ENCODE measurements at regions not wholly inside any gene's neighbourhood (a gene's known extent, or its start where the extent isn't known, plus 50 kb on each side); places are given as distances from the start of the nearest gene placed in this dataset.
"Not testable (repeated sequence)": the region's sequence is repeated elsewhere in the genome, so short reads cannot be mapped to it uniquely, and the experiment has no call there.

GRCh38 chr15:53013329-53013728, 223.2 kb upstream of the ONECUT1 start:
- Histone ChIP-seq H3K27me3 (ENCODE audit: control insufficient read depth in 2 of 2, insufficient read depth in 2 of 2, low read length in 2 of 2) (no peaks in the 10 kb centered on the region), H3K9me3 (replicated peaks; ENCODE audit: control insufficient read depth, insufficient read depth, low read depth, low read length) (no peaks in the 10 kb centered on the region), H2AFZ (ENCODE audit: low read depth, low read length) (no peak overlapping the region), H3K9me1 (ENCODE audit: control insufficient read depth, insufficient read depth, low read length) (no peaks in the 10 kb centered on the region), H3K4me1 (replicated peaks in 1 of 2; ENCODE audit: control insufficient read depth in 2 of 2, insufficient read depth in 2 of 2, low read length in 2 of 2) (no peaks in the 10 kb centered on the region), H3K27ac (ENCODE audit: extremely low read depth, low read depth, low read length) (no peak overlapping the region), H3K79me2 (ENCODE audit: control insufficient read depth, insufficient read depth, low read length) (no peaks in the 10 kb centered on the region), H3K9ac (ENCODE audit: insufficient read depth in 1 of 2, low read depth in 2 of 2, low read length in 2 of 2) (no peak overlapping the region), H4K20me1 (replicated peaks; ENCODE audit: control insufficient read depth, insufficient read depth, low read length) (no peaks in the 10 kb centered on the region), H3K36me3 (ENCODE audit: control insufficient read depth, insufficient read depth, low read length) (no peaks in the 10 kb centered on the region), H3K4me3 (no peak overlapping the region), H3K4me2 (ENCODE audit: insufficient read depth, low read length) (no peak overlapping the region)
- ATAC-seq (no peak), DNase-seq (ENCODE audit: extremely low read depth in 1 of 4, low spot score in 3 of 4) (no peak), FAIRE-seq (no peak)
- TF ChIP-seq BRD9 (IDR thresholded peaks at IDR 0.05; ENCODE audit: low read depth, partially characterized antibody) (no peak), PYGO2 (tag; IDR thresholded peaks at IDR 0.05) (no peak), MAFG (tag; conservative IDR thresholded peaks at IDR 0.05) (0 out of 2 replicates have a peak, but pooled peaks have one; percentile 7), CBFA2T2 (conservative IDR thresholded peaks at IDR 0.05) (no peak)
- 0% methylated on average over 2 of the region's 2 CpGs for WGBS (ENCODE audit: insufficient coverage, low coverage, missing lambda C conversion rate)
- BruUV-seq (replicated peaks): no TSS peak
- intact Hi-C loops (cut with micrococcal nuclease): no loop called here
- CTCF ChIA-PET (ENCODE audit: low intra/inter-chr PET ratio): no interaction called here
- in situ Hi-C loops (cut with MboI): no loop called here
- POLR2A ChIA-PET: interaction anchor here (0.6 kb wide), 1 partner anchor 247 kb away, joined by 3 read pairs; no protein-coding TSS in a partner anchor

DNA sequence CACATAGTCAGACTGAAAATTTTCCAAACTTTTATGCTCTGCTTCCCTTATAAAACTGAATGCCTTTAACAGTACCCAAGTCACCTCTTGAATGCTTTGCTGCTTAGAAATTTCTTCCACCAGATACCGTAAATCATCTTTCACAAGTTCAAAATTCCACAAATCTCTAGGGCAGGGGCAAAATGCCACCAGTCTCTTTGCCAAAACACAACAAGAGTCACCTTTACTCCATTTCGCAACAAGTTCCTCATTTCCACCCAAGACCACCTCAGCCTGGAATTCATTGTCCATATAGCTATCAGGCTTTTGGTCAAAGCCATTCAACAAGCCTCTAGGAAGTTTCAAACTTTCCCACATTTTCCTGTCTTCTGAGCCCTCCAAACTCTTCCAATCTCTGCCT, 221.6 kb upstream of the ONECUT1 start:
- ATAC-seq; H3K79me2 ChIP-seq (ENCODE audit: control insufficient read depth, insufficient read depth, low read length); POLR2A ChIA-PET; H3K9ac ChIP-seq (ENCODE audit: insufficient read depth in 1 of 2, low read depth in 2 of 2, low read length in 2 of 2); H3K9me3 ChIP-seq (replicated peaks; ENCODE audit: control insufficient read depth, insufficient read depth, low read depth, low read length); DNase-seq (ENCODE audit: extremely low read depth in 1 of 4, low spot score in 3 of 4); H2AFZ ChIP-seq (ENCODE audit: low read depth, low read length); FAIRE-seq; H3K4me3 ChIP-seq; CTCF ChIA-PET (ENCODE audit: low intra/inter-chr PET ratio); H3K27ac ChIP-seq (ENCODE audit: extremely low read depth, low read depth, low read length); H3K36me3 ChIP-seq (ENCODE audit: control insufficient read depth, insufficient read depth, low read length); in situ Hi-C loops (cut with MboI); intact Hi-C loops (cut with micrococcal nuclease); H3K4me2 ChIP-seq (ENCODE audit: insufficient read depth, low read length); BruUV-seq (replicated peaks); H3K9me1 ChIP-seq (ENCODE audit: control insufficient read depth, insufficient read depth, low read length); H4K20me1 ChIP-seq (replicated peaks; ENCODE audit: control insufficient read depth, insufficient read depth, low read length); H3K27me3 ChIP-seq (ENCODE audit: control insufficient read depth in 2 of 2, insufficient read depth in 2 of 2, low read length in 2 of 2); H3K4me1 ChIP-seq (replicated peaks in 1 of 2; ENCODE audit: control insufficient read depth in 2 of 2, insufficient read depth in 2 of 2, low read length in 2 of 2): not testable (repeated sequence)
- 5% methylated on average over 2 of the region's 2 CpGs for WGBS (ENCODE audit: insufficient coverage, low coverage, missing lambda C conversion rate)
